Large intestine (tissue), 3 donors: ENCODE measurements at regions not wholly inside any gene's neighbourhood (a gene's known extent, or its start where the extent isn't known, plus 50 kb on each side); places are given as distances from the start of the nearest gene placed in this dataset.
"Not testable (repeated sequence)": the region's sequence is repeated elsewhere in the genome, so short reads cannot be mapped to it uniquely, and the experiment has no call there.

Experiments used
- DNase-seq, 2 donors: peaks; one replicate each; pipeline versions ENCODE4 v3.0.0 to v3.0.0-alpha.2; 2013
- H3K27ac ChIP-seq: one replicate; pipeline ENCODE4 v1.5.1; 2013; ENCODE audit warnings: low read length
- H3K27me3 ChIP-seq: 2 replicates; pipeline ENCODE4 v1.6.1; 2013; ENCODE audit warnings: low read length; ENCODE audit not compliant: control insufficient read depth, insufficient read depth
- H3K36me3 ChIP-seq: 2 replicates; pipeline ENCODE4 v1.6.1; 2013; ENCODE audit warnings: low read length; ENCODE audit not compliant: control insufficient read depth, insufficient read depth
- H3K4me1 ChIP-seq: one replicate; pipeline ENCODE4 v1.6.1; 2013; ENCODE audit warnings: low read length; ENCODE audit not compliant: control insufficient read depth, insufficient read depth
- H3K4me3 ChIP-seq: one replicate; pipeline ENCODE4 v1.5.1; 2013; ENCODE audit warnings: low read length
- H3K9me3 ChIP-seq: one replicate; pipeline ENCODE4 v1.6.1; 2013; ENCODE audit warnings: mild to moderate bottlenecking, low read depth, low read length, moderate library complexity; ENCODE audit not compliant: control insufficient read depth
- WGBS: methylation state at CpG from one replicate; pipeline ENCODE4 v1.1.5; 2013; ENCODE audit warnings: low lambda C conversion rate; ENCODE audit not compliant: insufficient coverage; 5-methylcytosine and 5-hydroxymethylcytosine counted together

DNA sequence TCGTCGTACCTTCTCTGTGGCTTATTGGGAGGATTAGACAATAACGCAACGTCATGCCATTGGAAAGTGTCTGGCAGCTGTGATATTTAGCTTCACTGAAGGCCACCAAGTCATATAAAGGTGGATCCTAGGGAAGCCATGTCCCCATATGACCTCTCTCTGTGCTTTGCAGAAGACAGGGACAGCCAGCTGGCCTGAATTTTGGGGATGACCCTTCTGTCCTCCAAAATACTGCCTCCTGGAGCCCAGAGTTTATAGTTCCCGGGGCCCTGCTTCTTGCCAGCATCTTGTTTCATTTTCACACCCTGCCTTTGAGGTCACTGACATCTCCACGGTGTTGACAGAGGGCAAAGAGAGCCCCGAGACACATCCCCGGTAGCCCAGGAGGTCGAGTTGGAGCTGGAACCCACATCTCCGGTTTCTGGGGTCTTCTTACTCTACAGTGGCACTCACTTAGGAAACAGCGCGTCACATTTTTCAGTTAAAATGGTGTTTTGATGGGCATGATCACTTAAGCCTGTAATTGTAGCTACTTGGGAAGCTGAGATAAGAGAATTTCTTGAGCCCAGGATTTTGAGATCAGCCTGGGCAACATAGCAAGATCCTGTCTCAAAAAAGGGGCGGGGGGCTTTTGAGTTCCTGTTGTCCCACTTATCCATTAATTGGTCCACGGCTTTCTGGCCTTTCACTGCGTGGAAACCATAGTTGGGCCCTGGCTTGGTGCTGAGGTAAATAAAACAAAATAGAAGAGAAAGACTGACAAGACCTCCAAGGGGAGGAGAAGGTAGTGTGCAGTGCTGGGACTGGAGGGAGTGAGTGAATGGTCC lies 101.1 kb downstream of the DDX1 start:
- Histone ChIP-seq H3K27me3 (no peaks in the 10 kb centered on the region), H3K4me1 (no peaks in the 10 kb centered on the region)
- WGBS: no CpG with 5 or more reads among the region's 15 CpGs

DNA sequence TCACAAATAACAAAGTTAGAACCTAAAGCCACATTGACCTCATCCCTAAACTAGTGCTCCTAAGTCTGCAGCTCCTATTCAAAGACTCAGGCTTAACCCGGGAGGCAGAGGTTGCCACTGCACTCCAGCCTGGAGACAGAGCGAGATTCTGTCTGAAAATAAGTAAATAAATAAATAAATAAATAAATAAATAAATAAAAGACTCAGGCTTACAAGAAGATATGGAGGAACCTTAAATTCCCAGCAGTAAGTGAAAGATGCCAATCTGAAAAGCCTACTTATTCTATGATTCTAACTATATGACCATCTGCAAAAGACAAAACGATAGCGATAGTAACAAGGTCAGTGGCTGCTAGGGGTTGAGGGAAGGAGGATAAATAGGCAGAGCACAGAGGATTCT lies 101.7 kb downstream of the DDX1 start:
- no peaks in the 10 kb centered on the region for H3K27me3 ChIP-seq
- H3K27ac ChIP-seq: no peak overlapping the region
- no peaks in the 10 kb centered on the region for H3K4me1 ChIP-seq
- no peak overlapping the region for H3K4me3 ChIP-seq
- no peaks in the 10 kb centered on the region for H3K36me3 ChIP-seq
- H3K9me3 ChIP-seq: no peaks in the 10 kb centered on the region
- no peak for DNase-seq
- WGBS: 100% methylated on average over 1 of the region's 4 CpGs

More for the DNA sequence above, 101.1 kb downstream of the DDX1 start:
- H3K9me3 ChIP-seq: no peaks in the 10 kb centered on the region
- no peak overlapping the region for H3K27ac ChIP-seq
- no peak for DNase-seq
- no peak overlapping the region for H3K4me3 ChIP-seq
- no peaks in the 10 kb centered on the region for H3K36me3 ChIP-seq

DNA sequence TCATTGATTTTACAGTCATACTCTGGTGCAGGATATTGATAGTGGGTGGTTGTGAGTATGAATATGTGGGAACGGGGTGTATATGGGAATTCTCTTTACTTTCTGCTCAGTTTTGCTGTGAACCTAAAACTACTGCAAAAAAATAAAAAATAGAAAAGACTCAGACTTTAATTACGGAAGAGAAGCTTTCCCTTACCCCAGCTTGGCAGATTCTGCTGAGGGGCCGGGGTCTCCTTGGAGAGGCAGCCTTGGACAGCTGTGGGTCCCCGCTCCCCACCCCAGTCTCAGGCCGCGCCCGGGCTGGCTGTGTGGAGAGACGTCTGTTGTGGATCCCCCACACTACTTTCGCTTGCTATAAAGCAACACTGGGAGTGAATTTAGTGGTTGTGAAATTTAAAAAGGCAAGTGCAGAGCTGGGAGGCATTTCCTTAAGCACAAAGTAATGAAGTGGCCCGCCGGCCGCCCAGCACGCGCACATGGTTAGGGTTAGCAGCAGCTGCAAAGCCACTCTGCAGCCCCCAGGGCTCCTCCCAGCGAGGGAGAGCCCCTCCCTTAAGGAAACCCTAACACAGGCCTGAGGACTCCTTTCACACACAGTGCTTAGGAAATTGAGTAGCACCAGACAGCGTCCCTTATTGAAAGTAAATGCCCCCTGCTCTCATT lies 102.4 kb downstream of the DDX1 start:
- Histone ChIP-seq H3K36me3 (no peaks in the 10 kb centered on the region), H3K27me3 (no peaks in the 10 kb centered on the region), H3K9me3 (no peaks in the 10 kb centered on the region), H3K4me3 (no peak overlapping the region), H3K27ac (no peak overlapping the region), H3K4me1 (no peaks in the 10 kb centered on the region)
- DNase-seq: no peak
- no CpG with 5 or more reads among the region's 16 CpGs for WGBS

DNA sequence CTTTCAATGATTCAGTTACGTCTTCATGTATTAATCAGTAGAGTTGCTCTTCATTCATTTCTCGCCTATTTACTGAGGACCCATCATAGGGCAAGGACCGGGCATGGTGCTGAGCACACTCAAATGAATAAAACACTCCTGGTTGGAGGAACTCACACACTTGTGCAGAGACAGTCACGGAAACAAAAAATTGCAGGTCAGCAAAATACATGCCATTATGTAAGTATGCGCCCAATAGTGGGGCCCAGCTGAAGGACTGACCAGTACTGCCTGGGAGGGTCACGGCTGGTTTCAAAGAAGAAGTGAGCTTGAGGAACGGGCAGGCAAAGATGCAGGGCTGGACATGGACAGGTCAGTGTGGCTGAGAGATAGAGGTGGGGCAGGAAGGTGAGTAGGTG lies 102.9 kb downstream of the DDX1 start:
- WGBS: 96% methylated on average over 4 of the region's 7 CpGs
- H3K27me3 ChIP-seq: no peaks in the 10 kb centered on the region
- no peak for DNase-seq
- no peak overlapping the region for H3K4me3 ChIP-seq
- no peaks in the 10 kb centered on the region for H3K4me1 ChIP-seq
- no peak overlapping the region for H3K27ac ChIP-seq
- H3K36me3 ChIP-seq: no peaks in the 10 kb centered on the region
- no peaks in the 10 kb centered on the region for H3K9me3 ChIP-seq

DNA sequence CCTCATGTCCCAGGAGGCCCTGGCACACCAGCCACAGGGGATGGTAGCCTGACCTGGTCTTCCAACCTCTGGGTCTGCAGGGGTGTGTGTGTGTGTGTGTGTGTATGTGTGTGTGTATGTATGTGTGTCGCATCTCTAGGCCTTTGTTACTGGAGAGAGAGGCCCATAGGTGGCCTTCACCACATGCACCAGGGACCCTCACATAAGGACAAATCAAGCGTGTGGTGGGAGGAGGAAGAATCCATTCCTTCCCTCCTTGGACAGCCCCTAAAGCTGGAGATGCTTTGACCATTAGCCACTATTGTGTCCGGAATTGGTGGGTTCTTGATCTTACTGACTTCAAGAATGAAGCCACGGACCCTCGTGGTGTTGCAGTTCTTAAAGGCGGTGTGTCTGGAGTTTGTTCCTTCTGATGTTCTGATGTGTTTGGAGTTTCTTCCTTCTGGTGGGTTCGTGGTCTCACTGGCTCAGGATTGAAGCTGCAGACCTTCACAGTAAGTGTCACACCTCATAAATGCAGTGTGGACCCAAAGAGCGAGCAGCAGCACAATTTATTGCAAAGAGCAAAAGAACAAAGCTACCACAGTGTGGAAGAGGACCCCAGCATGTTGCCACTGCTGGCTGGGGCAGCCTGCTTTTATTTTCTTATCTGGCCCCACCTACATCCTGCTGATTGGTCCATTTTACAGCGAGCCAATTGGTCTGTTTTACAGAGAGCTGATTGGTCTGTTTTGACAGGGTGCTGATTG lies 104.1 kb downstream of the DDX1 start:
- no peaks in the 10 kb centered on the region for H3K9me3 ChIP-seq
- no peaks in the 10 kb centered on the region for H3K36me3 ChIP-seq
- WGBS: no CpG with 5 or more reads among the region's 9 CpGs
- no peaks in the 10 kb centered on the region for H3K4me1 ChIP-seq
- H3K27ac ChIP-seq: no peak overlapping the region
- no peak for DNase-seq
- no peak overlapping the region for H3K4me3 ChIP-seq
- H3K27me3 ChIP-seq: no peaks in the 10 kb centered on the region

DNA sequence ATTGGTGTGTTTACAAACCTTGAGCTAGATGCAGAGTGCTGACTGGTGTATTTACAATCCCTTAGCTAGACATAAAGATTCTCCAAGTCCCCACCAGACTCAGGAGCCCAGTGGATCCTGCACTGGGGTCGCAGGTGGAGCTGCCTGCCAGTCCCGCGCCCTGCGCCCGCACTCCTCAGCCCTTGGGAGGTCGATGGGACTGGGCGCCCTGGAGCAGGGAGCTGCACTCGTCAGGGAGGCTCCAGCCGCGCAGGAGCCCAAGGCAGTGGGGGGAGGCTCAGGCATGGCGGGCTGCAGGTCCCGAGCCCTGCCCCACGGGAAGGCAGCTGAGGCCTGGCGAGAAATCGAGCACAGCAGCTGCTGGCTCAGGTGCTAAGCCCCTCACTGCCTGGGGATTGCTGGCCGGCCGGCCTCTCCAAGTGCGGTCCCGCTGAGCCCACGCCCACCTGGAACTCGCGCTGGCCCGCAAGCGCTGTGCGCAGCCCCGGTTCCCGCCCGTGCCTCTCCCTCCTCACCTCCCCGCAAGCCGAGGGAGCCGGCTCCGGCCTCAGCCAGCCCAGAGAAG lies 105.0 kb downstream of the DDX1 start:
- not testable (repeated sequence) for DNase-seq, H3K36me3 ChIP-seq, H3K27ac ChIP-seq, H3K9me3 ChIP-seq, H3K4me3 ChIP-seq, H3K4me1 ChIP-seq, H3K27me3 ChIP-seq
- no CpG with 5 or more reads among the region's 32 CpGs for WGBS

DNA sequence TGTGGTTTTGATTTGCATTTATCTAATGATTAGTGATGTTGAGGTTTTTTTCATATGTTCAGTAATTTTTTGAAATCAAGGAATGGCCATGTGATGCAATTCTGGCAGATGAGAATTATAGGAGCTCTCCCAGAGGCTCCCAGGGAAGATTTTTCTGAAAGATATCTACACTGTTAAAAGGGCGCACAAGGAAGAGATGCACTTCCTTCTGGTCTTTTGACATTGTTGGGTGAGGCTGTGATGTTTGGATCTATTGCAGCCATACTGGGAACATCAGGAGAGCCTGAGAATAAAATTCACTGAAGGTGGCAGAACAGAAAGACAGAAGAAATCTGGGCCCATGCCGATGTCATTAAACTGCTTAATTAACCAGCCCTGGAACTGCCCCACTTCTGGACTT lies 108.5 kb downstream of the DDX1 start:
- 89% methylated on average over 1 of the region's 2 CpGs for WGBS
- H3K27ac ChIP-seq: no peak overlapping the region
- no peaks in the 10 kb centered on the region for H3K36me3 ChIP-seq
- no peaks in the 10 kb centered on the region for H3K27me3 ChIP-seq
- H3K9me3 ChIP-seq: no peaks in the 10 kb centered on the region
- no peak overlapping the region for H3K4me3 ChIP-seq
- no peaks in the 10 kb centered on the region for H3K4me1 ChIP-seq
- DNase-seq: no peak

DNA sequence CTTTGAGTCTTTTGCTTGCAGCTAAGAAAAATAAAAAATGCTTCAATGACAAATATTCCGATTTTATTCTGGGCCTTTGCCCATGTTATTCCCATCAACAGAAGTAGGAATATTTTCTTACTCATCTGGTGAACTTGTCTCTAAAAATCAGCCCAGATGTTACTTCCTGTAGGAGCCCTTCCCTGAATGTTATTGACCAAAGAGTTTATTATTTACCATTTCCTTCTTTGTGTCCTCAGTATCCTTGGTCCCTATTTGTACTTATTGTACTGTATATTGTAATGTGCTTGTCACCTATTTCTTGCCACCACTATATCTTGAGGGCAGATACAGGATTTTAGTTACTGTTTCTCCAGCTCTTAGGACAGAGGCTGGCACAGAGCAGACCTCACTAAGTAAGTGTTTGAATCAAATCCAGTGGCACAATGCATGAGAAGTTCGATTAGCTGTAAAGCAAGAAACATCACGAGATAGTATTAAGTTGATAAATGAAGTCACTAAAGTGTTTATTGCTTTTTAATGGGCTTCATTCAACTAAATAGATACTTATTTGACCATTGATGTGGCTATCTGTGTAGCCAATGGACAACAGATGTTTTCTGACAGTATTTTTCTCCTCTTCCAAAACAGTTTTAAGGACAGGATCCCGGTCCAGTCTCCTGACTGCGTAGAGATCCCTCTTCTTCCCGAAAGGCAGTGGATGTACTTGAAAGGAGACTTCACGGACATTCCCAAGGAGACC lies 109.1 kb downstream of the DDX1 start:
- H3K4me3 ChIP-seq: no peak overlapping the region
- no peaks in the 10 kb centered on the region for H3K36me3 ChIP-seq
- H3K9me3 ChIP-seq: no peaks in the 10 kb centered on the region
- 80% methylated on average over 1 of the region's 7 CpGs for WGBS
- no peak for DNase-seq
- H3K4me1 ChIP-seq: no peaks in the 10 kb centered on the region
- H3K27ac ChIP-seq: no peak overlapping the region
- no peaks in the 10 kb centered on the region for H3K27me3 ChIP-seq

DNA sequence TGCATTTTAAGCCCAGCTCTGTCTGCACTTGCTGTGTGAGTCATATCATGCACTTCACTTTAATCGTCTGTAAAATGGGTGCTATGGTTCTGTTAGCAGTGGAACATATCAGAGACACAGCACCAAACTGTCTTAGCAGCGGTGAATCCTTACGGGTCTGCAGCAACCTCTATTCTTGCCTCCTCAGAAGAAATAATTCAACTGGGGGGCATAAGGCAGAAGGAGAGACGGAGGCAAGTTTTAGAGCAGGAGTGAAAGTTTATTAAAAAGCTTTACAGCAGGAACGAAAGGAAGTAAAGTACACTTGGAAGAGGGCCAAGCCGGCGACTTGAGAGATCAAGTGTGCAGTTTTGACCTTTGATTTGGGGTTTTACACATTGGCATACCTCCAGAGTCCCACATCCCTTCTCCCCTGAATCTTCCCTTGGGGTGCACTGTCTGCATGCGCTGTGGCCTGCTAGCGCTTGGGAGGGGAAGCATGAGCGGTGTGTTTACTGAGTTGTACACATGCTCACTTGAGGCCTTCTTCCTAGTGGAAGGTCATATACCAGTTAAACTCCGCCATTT lies 109.8 kb downstream of the DDX1 start:
- H3K4me3 ChIP-seq: no peak overlapping the region
- H3K27me3 ChIP-seq: no peaks in the 10 kb centered on the region
- no peak overlapping the region for H3K27ac ChIP-seq
- DNase-seq: peak in 1 of 2 donors; percentile 27
- no peaks in the 10 kb centered on the region for H3K4me1 ChIP-seq
- 20% methylated on average over 1 of the region's 11 CpGs for WGBS
- no peaks in the 10 kb centered on the region for H3K9me3 ChIP-seq
- H3K36me3 ChIP-seq: no peaks in the 10 kb centered on the region

DNA sequence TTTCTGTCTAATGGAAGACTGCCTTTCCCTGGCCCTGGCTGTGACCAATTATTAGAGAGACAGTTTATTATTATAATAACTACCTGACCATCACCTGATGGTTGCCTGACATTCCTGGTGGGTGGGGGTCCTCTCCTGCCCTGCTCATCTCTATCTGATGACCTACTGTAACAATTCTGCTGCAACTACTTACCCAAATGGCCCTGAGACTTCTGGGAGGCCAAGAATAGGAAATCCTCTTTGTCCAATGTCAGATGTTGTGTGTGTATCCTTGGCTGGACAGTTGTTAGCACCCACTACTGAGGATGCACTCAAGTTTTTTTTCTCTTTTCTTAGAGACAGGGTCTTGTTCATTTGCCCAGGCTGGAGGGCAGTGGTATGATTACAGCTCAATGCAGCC lies 110.3 kb downstream of the DDX1 start:
- Histone ChIP-seq H3K27ac (no peak overlapping the region), H3K27me3 (no peaks in the 10 kb centered on the region), H3K36me3 (no peaks in the 10 kb centered on the region), H3K4me1 (no peaks in the 10 kb centered on the region), H3K4me3 (no peak overlapping the region), H3K9me3 (no peaks in the 10 kb centered on the region)
- DNase-seq: no peak
